ENCODE measurements at regions not wholly inside any gene's neighbourhood (a gene's known extent, or its start where the extent isn't known, plus 50 kb on each side); places are given as distances from the start of the nearest gene placed in this dataset.

GRCh38 chr1:29826646-29827045 lies 590.3 kb downstream of the PTPRU start:
- H3K9me2 ChIP-seq (ENCODE audit: insufficient read depth, low read length), result no peaks in the 10 kb centered on the region
- TF ChIP-seq POLR2AphosphoS5 (IDR thresholded peaks at IDR 0.05), result no peak
- TF ChIP-seq CTCF (IDR thresholded peaks at IDR 0.05; ENCODE audit: poor library complexity, severe bottlenecking), result no peak
- TF ChIP-seq EP300 (conservative IDR thresholded peaks at IDR 0.05; ENCODE audit: poor library complexity, severe bottlenecking), result no peak
- TF ChIP-seq EZH2 (IDR thresholded peaks at IDR 0.05; ENCODE audit: borderline replicate concordance, insufficient read depth, low read length, poor library complexity, severe bottlenecking), result no peak
- no peak for TF ChIP-seq SMC3 (conservative IDR thresholded peaks at IDR 0.05; ENCODE audit: poor library complexity)
- TF ChIP-seq MXI1 (conservative IDR thresholded peaks at IDR 0.05; ENCODE audit: poor library complexity, severe bottlenecking), result no peak
- TF ChIP-seq TAF1 (IDR thresholded peaks at IDR 0.05; ENCODE audit: low read depth), result no peak
- TF ChIP-seq, protein P1, sequence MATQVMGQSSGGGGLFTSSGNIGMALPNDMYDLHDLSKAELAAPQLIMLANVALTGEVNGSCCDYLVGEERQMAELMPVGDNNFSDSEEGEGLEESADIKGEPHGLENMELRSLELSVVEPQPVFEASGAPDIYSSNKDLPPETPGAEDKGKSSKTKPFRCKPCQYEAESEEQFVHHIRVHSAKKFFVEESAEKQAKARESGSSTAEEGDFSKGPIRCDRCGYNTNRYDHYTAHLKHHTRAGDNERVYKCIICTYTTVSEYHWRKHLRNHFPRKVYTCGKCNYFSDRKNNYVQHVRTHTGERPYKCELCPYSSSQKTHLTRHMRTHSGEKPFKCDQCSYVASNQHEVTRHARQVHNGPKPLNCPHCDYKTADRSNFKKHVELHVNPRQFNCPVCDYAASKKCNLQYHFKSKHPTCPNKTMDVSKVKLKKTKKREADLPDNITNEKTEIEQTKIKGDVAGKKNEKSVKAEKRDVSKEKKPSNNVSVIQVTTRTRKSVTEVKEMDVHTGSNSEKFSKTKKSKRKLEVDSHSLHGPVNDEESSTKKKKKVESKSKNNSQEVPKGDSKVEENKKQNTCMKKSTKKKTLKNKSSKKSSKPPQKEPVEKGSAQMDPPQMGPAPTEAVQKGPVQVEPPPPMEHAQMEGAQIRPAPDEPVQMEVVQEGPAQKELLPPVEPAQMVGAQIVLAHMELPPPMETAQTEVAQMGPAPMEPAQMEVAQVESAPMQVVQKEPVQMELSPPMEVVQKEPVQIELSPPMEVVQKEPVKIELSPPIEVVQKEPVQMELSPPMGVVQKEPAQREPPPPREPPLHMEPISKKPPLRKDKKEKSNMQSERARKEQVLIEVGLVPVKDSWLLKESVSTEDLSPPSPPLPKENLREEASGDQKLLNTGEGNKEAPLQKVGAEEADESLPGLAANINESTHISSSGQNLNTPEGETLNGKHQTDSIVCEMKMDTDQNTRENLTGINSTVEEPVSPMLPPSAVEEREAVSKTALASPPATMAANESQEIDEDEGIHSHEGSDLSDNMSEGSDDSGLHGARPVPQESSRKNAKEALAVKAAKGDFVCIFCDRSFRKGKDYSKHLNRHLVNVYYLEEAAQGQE (IDR thresholded peaks at IDR 0.05; ENCODE audit: borderline replicate concordance), result no peak
- TF ChIP-seq RAD21 (conservative IDR thresholded peaks at IDR 0.05), result no peak
- no peaks in the 10 kb centered on the region for H3K9me3 ChIP-seq (ENCODE audit: low read length)
- H3K27ac ChIP-seq (ENCODE audit: low read length), result no peak overlapping the region
- no peak overlapping the region for H3K4me2 ChIP-seq (ENCODE audit: low read length)
- H3K27me3 ChIP-seq (ENCODE audit: insufficient read depth, low read depth, low read length), result no peaks in the 10 kb centered on the region
- H2AFZ ChIP-seq (ENCODE audit: low read depth, low read length), result no peak overlapping the region
- no peak overlapping the region for H3K4me3 ChIP-seq (ENCODE audit: low read length)
- H3K9ac ChIP-seq (ENCODE audit: low read length), result no peak overlapping the region
- H4K20me1 ChIP-seq (ENCODE audit: insufficient read depth), result no peaks in the 10 kb centered on the region
- H3F3A ChIP-seq (ENCODE audit: insufficient read depth, low read length, poor library complexity, severe bottlenecking), result no peaks in the 10 kb centered on the region
- no peaks in the 10 kb centered on the region for H3K36me3 ChIP-seq (ENCODE audit: insufficient read depth, low read length)
- H3K79me2 ChIP-seq (replicated peaks; ENCODE audit: insufficient read depth, low read length), result no peaks in the 10 kb centered on the region

DNA sequence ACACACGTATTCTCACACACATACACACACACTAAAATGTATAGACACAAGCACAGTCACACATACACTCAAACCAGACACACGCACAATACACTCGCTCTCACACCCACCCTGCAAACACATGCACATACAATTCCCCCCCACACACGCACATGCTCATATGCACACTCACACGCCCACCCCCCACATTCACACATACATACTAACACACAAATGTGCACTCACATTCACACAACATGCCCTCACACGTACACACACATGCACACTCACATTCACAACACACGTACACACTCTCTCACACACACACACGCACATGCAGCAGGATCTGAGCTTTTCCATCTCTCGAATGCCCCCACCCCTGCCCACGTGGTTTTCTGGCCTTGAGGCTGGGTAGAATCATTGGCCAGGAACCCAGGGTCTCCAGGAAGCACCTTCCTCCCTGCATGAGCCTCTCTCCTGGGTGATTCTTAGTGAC lies 589.7 kb downstream of the PTPRU start:
- no peaks in the 10 kb centered on the region for H4K20me1 ChIP-seq (ENCODE audit: insufficient read depth)
- H3K9ac ChIP-seq (ENCODE audit: low read length), result no peak overlapping the region
- no peaks in the 10 kb centered on the region for H3K36me3 ChIP-seq (ENCODE audit: insufficient read depth, low read length)
- H2AFZ ChIP-seq (ENCODE audit: low read depth, low read length), result no peak overlapping the region
- H3K27me3 ChIP-seq (ENCODE audit: insufficient read depth, low read depth, low read length), result no peaks in the 10 kb centered on the region
- H3K9me3 ChIP-seq (ENCODE audit: low read length), result no peaks in the 10 kb centered on the region
- TF ChIP-seq EZH2 (IDR thresholded peaks at IDR 0.05; ENCODE audit: borderline replicate concordance, insufficient read depth, low read length, poor library complexity, severe bottlenecking) (no peak), EP300 (conservative IDR thresholded peaks at IDR 0.05; ENCODE audit: poor library complexity, severe bottlenecking) (no peak), RAD21 (conservative IDR thresholded peaks at IDR 0.05) (no peak), TAF1 (IDR thresholded peaks at IDR 0.05; ENCODE audit: low read depth) (no peak), POLR2AphosphoS5 (IDR thresholded peaks at IDR 0.05) (no peak), CTCF (IDR thresholded peaks at IDR 0.05; ENCODE audit: poor library complexity, severe bottlenecking) (no peak), SMC3 (conservative IDR thresholded peaks at IDR 0.05; ENCODE audit: poor library complexity) (no peak), MXI1 (conservative IDR thresholded peaks at IDR 0.05; ENCODE audit: poor library complexity, severe bottlenecking) (no peak)
- TF ChIP-seq, protein P1 (IDR thresholded peaks at IDR 0.05; ENCODE audit: borderline replicate concordance), result no peak
- H3K4me3 ChIP-seq (ENCODE audit: low read length), result no peak overlapping the region
- H3K9me2 ChIP-seq (ENCODE audit: insufficient read depth, low read length), result no peaks in the 10 kb centered on the region
- no peaks in the 10 kb centered on the region for H3K79me2 ChIP-seq (replicated peaks; ENCODE audit: insufficient read depth, low read length)
- H3K27ac ChIP-seq (ENCODE audit: low read length), result no peak overlapping the region
- no peaks in the 10 kb centered on the region for H3F3A ChIP-seq (ENCODE audit: insufficient read depth, low read length, poor library complexity, severe bottlenecking)
- no peak overlapping the region for H3K4me2 ChIP-seq (ENCODE audit: low read length)

Data from neural cell (in vitro differentiated cells).